PC-9 (cell line): ENCODE measurements at regions not wholly inside any gene's neighbourhood (a gene's known extent, or its start where the extent isn't known, plus 50 kb on each side); places are given as distances from the start of the nearest gene placed in this dataset.

Experiments used
- BruUV-seq: library from RNA; stranded (reverse); fragments of 400-500 nt; replicated peaks from 2 replicates; lab custom pipeline; 2021; lab: Mats Ljungman, UMichigan
- CTCF ChIA-PET: fragments of 300-600 bp; sonication (Branson Sonifier 250); formaldehyde crosslinking; loops from one replicate; lab custom pipeline; 2022; ENCODE audit warnings: antibody characterized with exemption; lab: Charles Lee
- POLR2A ChIA-PET: fragments of 300-600 bp; sonication (Branson Sonifier 250); formaldehyde crosslinking; loops from one replicate; lab custom pipeline; 2022; ENCODE audit warnings: antibody characterized with exemption; ENCODE audit not compliant: unreplicated experiment; lab: Charles Lee
- DNase-seq, 2 experiments: peaks; one replicate each; pipeline versions ENCODE4 v3.0.0 to v3.0.0-alpha.2; 2015 to 2022; ENCODE audit warnings: mixed read lengths in 1 of 2
- H2AFZ ChIP-seq: fragments of 200-600 bp; sonication (generic); 2 replicates; pipeline ENCODE4 v1.8.1; 2017; ENCODE audit warnings: antibody characterized with exemption
- H3F3A ChIP-seq: fragments of 200-600 bp; sonication (generic); 2 replicates; pipeline ENCODE4 v1.8.1; 2017; ENCODE audit warnings: antibody characterized with exemption, mild to moderate bottlenecking, low read depth; ENCODE audit not compliant: insufficient read depth
- H3K27ac ChIP-seq: fragments of 200-600 bp; sonication (generic); 2 replicates; pipeline ENCODE4 v1.6.1; 2016; ENCODE audit warnings: mixed run types
- H3K27me3 ChIP-seq: fragments of 200-600 bp; sonication (generic); 2 replicates; pipeline ENCODE4 v1.6.1; 2016; ENCODE audit warnings: low read depth, mixed run types; ENCODE audit not compliant: insufficient read depth
- H3K36me3 ChIP-seq: fragments of 200-600 bp; sonication (generic); 2 replicates; pipeline ENCODE4 v1.6.1; 2016; ENCODE audit warnings: low read depth, mixed run types
- H3K4me1 ChIP-seq: fragments of 200-600 bp; sonication (generic); replicated peaks from 2 replicates; pipeline ENCODE4 v1.6.1; 2016; ENCODE audit warnings: mixed run types; ENCODE audit not compliant: insufficient read depth
- H3K4me2 ChIP-seq: fragments of 200-600 bp; sonication (generic); 2 replicates; pipeline ENCODE4 v1.6.1; 2017; ENCODE audit warnings: mixed run types
- H3K4me3 ChIP-seq: fragments of 200-600 bp; sonication (generic); 2 replicates; pipeline ENCODE4 v1.6.1; 2016; ENCODE audit warnings: mixed run types
- H3K79me2 ChIP-seq: fragments of 200-600 bp; sonication (generic); 2 replicates; pipeline ENCODE4 v1.6.1; 2017; ENCODE audit warnings: low read depth, mixed run types
- H3K9me2 ChIP-seq: fragments of 200-600 bp; sonication (generic); 2 replicates; pipeline ENCODE4 v1.8.1; 2017; ENCODE audit warnings: mild to moderate bottlenecking; ENCODE audit not compliant: insufficient read depth
- H3K9me3 ChIP-seq: fragments of 200-600 bp; sonication (generic); 2 replicates; pipeline ENCODE4 v1.8.1; 2016; ENCODE audit warnings: low read depth; ENCODE audit not compliant: insufficient read depth
- H4K20me1 ChIP-seq: fragments of 200-600 bp; sonication (generic); 2 replicates; pipeline ENCODE4 v1.8.1; 2017; ENCODE audit not compliant: insufficient read depth
- EZH2 ChIP-seq: fragments of 200-600 bp; sonication (generic); IDR thresholded peaks from 2 replicates; pipeline ENCODE4 v1.8.0; 2017; ENCODE audit warnings: antibody characterized with exemption, low read depth
- intact Hi-C: fragments of 100-400 bp; cut with micrococcal nuclease; formaldehyde crosslinking; loops from one replicate; pipeline ENCODE4 v1.10.0; 2022; ENCODE audit not compliant: unreplicated experiment
- TF ChIP-seq, protein P1 (sequence below): fragments of 200-600 bp; sonication (generic); conservative IDR thresholded peaks from 2 replicates; pipeline ENCODE4 v1.6.1; 2017; ENCODE audit warnings: mixed run types, antibody characterized with exemption, mild to moderate bottlenecking, moderate library complexity

DNA sequence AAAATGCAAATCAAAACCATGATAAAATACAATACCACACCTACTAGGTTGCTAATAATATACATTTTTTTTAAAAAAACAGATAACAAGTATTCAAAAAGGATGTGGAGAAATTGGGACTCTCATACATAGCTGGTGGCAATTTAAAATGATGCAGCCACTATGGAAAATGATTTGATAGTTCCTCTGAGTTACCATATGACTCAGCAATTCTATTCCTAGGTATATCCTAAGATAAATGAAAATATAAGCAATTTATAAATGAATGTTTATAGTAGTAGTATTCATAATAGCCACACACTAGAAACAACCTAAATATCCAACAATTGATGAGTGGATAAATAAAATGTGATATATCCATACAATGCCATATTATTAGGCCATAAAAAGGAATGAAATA lies 210.2 kb downstream of the MREG start:
- POLR2A ChIA-PET: no interaction called here

DNA sequence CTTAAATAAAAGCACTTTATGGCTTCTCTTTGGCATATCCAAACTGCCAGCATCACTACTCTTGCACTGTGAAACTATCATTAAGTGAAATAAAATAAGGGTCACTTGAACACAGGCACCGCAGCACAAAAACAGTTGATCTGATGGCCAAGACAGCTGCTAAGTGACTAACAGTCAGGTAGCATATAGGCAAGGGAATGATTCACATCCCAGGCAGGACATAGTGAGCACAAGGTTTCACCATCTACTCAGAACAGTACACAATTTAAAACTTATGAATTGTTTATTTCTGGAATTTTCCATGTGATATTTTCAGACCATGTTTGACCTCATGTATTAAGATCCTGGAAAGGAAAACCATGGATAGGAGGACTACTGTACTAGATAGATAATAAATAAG lies 214.2 kb downstream of the MREG start:
- Histone ChIP-seq H3K4me1 (peaks cover 11% of the 10 kb centered on the region), H3K27ac (no peak overlapping the region), H4K20me1 (no peaks in the 10 kb centered on the region), H3K9me2 (no peaks in the 10 kb centered on the region), H3K27me3 (no peaks in the 10 kb centered on the region), H3K9me3 (0 out of 2 replicates have a peak, but pooled peaks cover 3% of the 10 kb centered on the region), H3F3A (peaks cover 8% of the 10 kb centered on the region), H3K4me3 (no peak overlapping the region), H3K79me2 (no peaks in the 10 kb centered on the region), H2AFZ (no peak overlapping the region), H3K36me3 (no peaks in the 10 kb centered on the region), H3K4me2 (no peak overlapping the region)
- intact Hi-C loops: no loop called here
- CTCF ChIA-PET: no interaction called here
- POLR2A ChIA-PET: no interaction called here
- no peak for TF ChIP-seq EZH2
- TF ChIP-seq, protein P1, sequence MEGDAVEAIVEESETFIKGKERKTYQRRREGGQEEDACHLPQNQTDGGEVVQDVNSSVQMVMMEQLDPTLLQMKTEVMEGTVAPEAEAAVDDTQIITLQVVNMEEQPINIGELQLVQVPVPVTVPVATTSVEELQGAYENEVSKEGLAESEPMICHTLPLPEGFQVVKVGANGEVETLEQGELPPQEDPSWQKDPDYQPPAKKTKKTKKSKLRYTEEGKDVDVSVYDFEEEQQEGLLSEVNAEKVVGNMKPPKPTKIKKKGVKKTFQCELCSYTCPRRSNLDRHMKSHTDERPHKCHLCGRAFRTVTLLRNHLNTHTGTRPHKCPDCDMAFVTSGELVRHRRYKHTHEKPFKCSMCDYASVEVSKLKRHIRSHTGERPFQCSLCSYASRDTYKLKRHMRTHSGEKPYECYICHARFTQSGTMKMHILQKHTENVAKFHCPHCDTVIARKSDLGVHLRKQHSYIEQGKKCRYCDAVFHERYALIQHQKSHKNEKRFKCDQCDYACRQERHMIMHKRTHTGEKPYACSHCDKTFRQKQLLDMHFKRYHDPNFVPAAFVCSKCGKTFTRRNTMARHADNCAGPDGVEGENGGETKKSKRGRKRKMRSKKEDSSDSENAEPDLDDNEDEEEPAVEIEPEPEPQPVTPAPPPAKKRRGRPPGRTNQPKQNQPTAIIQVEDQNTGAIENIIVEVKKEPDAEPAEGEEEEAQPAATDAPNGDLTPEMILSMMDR: no peak
- no peak for DNase-seq
- no TSS peak for BruUV-seq

More for the DNA sequence above, 210.2 kb downstream of the MREG start:
- Histone ChIP-seq H4K20me1 (no peaks in the 10 kb centered on the region), H3K4me3 (no peak overlapping the region), H3K9me3 (no peaks in the 10 kb centered on the region), H3K9me2 (no peaks in the 10 kb centered on the region), H3K27me3 (no peaks in the 10 kb centered on the region), H3K79me2 (no peaks in the 10 kb centered on the region), H3K4me2 (no peak overlapping the region), H3K27ac (no peak overlapping the region), H3K36me3 (no peaks in the 10 kb centered on the region), H2AFZ (no peak overlapping the region), H3F3A (no peaks in the 10 kb centered on the region), H3K4me1 (no peaks in the 10 kb centered on the region)
- intact Hi-C loops: no loop called here
- BruUV-seq: no TSS peak
- no peak for DNase-seq
- no peak for TF ChIP-seq EZH2
- TF ChIP-seq, protein P1: no peak
- CTCF ChIA-PET: no interaction called here

DNA sequence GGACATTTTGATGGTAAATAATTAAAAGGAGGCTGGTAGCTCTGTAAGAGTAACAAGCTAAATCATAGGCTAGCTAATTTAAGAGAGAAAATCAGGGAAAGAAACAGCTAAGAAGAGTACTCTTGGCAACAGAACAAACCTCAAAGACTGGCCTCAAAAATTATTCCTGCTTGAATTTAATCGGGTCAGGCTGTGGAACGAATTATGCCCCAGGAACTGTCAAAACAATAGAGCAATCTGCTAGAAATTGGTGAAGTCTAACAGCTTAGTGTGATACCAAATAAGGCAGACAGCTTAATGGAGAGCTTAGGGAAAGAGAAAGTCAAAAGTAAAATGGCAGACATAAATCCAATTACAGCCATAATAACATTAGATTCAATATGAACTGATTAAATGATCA lies 215.7 kb downstream of the MREG start:
- H3K4me3 ChIP-seq: no peak overlapping the region
- no TSS peak for BruUV-seq
- H3K27me3 ChIP-seq: no peaks in the 10 kb centered on the region
- no peak for DNase-seq
- POLR2A ChIA-PET: interaction anchor here (0.6 kb wide), 1 partner anchor 11 kb away, joined by 3 read pairs; no protein-coding TSS in a partner anchor
- H2AFZ ChIP-seq: no peak overlapping the region
- CTCF ChIA-PET: no interaction called here
- H3K27ac ChIP-seq: no peak overlapping the region
- peaks cover 21% of the 10 kb centered on the region for H3K4me1 ChIP-seq
- no peaks in the 10 kb centered on the region for H3K79me2 ChIP-seq
- no peaks in the 10 kb centered on the region for H4K20me1 ChIP-seq
- H3K4me2 ChIP-seq: no peak overlapping the region
- no peaks in the 10 kb centered on the region for H3K36me3 ChIP-seq
- H3K9me3 ChIP-seq: 0 out of 2 replicates have a peak, but pooled peaks cover 3% of the 10 kb centered on the region
- peaks cover 17% of the 10 kb centered on the region for H3F3A ChIP-seq
- intact Hi-C loops: no loop called here
- H3K9me2 ChIP-seq: no peaks in the 10 kb centered on the region
- TF ChIP-seq, protein P1: no peak
- no peak for TF ChIP-seq EZH2
